SK-N-SH (cell line): ENCODE measurements at regions not wholly inside any gene's neighbourhood (a gene's known extent, or its start where the extent isn't known, plus 50 kb on each side); places are given as distances from the start of the nearest gene placed in this dataset.
"Not testable (repeated sequence)": the region's sequence is repeated elsewhere in the genome, so short reads cannot be mapped to it uniquely, and the experiment has no call there.

Source experiments
- CTCF ChIA-PET: fragments of 300-600, 350-600 bp; formaldehyde crosslinking; extraction: SDS; loops from one replicate; lab custom pipeline; 2021; lab: Yijun Ruan, JAX
- POLR2A ChIA-PET: fragments of 350-600 bp; sonication (Branson Sonifier 250); formaldehyde crosslinking; extraction: SDS; loops from one replicate; lab custom pipeline; 2020; ENCODE audit warnings: antibody characterized with exemption, inconsistent platforms; lab: Yijun Ruan, JAX
- DNase-seq: peaks from one replicate; pipeline ENCODE4 v3.0.0; 2012
- H2AFZ ChIP-seq: fragments of 200-600 bp; sonication (generic); 2 replicates; pipeline ENCODE4 v1.8.1; 2016; ENCODE audit warnings: antibody characterized with exemption, mild to moderate bottlenecking, low read depth
- H3F3A ChIP-seq: fragments of 200-600 bp; sonication (generic); replicated peaks from 2 replicates; pipeline ENCODE3; 2016; ENCODE audit warnings: antibody characterized with exemption, mild to moderate bottlenecking; ENCODE audit not compliant: insufficient read depth
- H3K27ac ChIP-seq, 2 experiments: fragments of 200-500 bp in 1 of 2; fragments of 200-600 bp in 1 of 2; sonication (Bioruptor generic) in 1 of 2; sonication (generic), shearing (Covaris generic) in 1 of 2; 2 replicates each; pipeline versions ENCODE4 v1.5.1 to v1.6.1; 2014 to 2016; ENCODE audit warnings: low read depth in 2 of 2, inconsistent platforms in 1 of 2, low read length in 1 of 2, mild to moderate bottlenecking in 1 of 2, mixed read lengths in 1 of 2
- H3K27me3 ChIP-seq: fragments of 200-600 bp; sonication (generic), shearing (Covaris generic); 2 replicates; pipeline ENCODE4 v1.6.1; 2016; ENCODE audit warnings: mixed run types; ENCODE audit not compliant: insufficient read depth
- H3K36me3 ChIP-seq, 2 experiments: fragments of 200-500 bp in 1 of 2; fragments of 200-600 bp in 1 of 2; sonication (Bioruptor generic) in 1 of 2; sonication (generic) in 1 of 2; replicated peaks in 1 of 2; 2 replicates each; pipeline versions ENCODE3 to v1.5.1; 2014 to 2016; ENCODE audit warnings: low read length in 1 of 2, mild to moderate bottlenecking in 1 of 2; ENCODE audit not compliant: insufficient read depth in 2 of 2, control insufficient read depth in 1 of 2
- H3K4me1 ChIP-seq, 2 experiments: fragments of 200-500 bp in 1 of 2; fragments of 200-600 bp in 1 of 2; sonication (Bioruptor generic) in 1 of 2; sonication (generic), shearing (Covaris generic) in 1 of 2; 2 replicates each; pipeline versions ENCODE4 v1.5.1 to v1.6.1; 2014 to 2016; ENCODE audit warnings: low read depth in 1 of 2, low read length in 1 of 2, mixed run types in 1 of 2; ENCODE audit not compliant: insufficient read depth in 2 of 2, control insufficient read depth in 1 of 2
- H3K4me2 ChIP-seq: fragments of 200-600 bp; sonication (generic), shearing (Covaris generic); 2 replicates; pipeline ENCODE4 v1.6.1; 2017; ENCODE audit warnings: mixed run types
- H3K4me3 ChIP-seq, 2 experiments: fragments of 200-500 bp in 1 of 2; fragments of 200-600 bp in 1 of 2; sonication (Bioruptor generic) in 1 of 2; sonication (generic), shearing (Covaris generic) in 1 of 2; 2 replicates each; pipeline versions ENCODE4 v1.5.1 to v1.8.1; 2014 to 2016; ENCODE audit warnings: low read depth in 2 of 2, inconsistent platforms in 1 of 2, low read length in 1 of 2, mild to moderate bottlenecking in 1 of 2, mixed read lengths in 1 of 2, moderate library complexity in 1 of 2
- H3K79me2 ChIP-seq: fragments of 200-600 bp; sonication (generic); 2 replicates; pipeline ENCODE4 v1.8.1; 2017; ENCODE audit warnings: mild to moderate bottlenecking; ENCODE audit not compliant: insufficient read depth
- H3K9ac ChIP-seq: fragments of 200-600 bp; sonication (generic); 2 replicates; pipeline ENCODE4 v1.6.1; 2017; ENCODE audit warnings: mixed run types
- H3K9me2 ChIP-seq: fragments of 200-600 bp; sonication (generic); 2 replicates; pipeline ENCODE4 v1.6.1; 2017; ENCODE audit warnings: mixed run types
- H3K9me3 ChIP-seq: fragments of 200-600 bp; sonication (generic); 2 replicates; pipeline ENCODE4 v1.6.1; 2017; ENCODE audit warnings: mixed run types, mild to moderate bottlenecking, moderate library complexity
- H4K20me1 ChIP-seq: fragments of 200-600 bp; sonication (generic); 2 replicates; pipeline ENCODE4 v1.6.1; 2017; ENCODE audit warnings: mild to moderate bottlenecking, mixed run types; ENCODE audit not compliant: insufficient read depth
- CHD2 ChIP-seq: fragments of 150-350 bp; IDR thresholded peaks from 2 replicates; pipeline ENCODE4 v1.6.1; 2018; ENCODE audit warnings: low read length; ENCODE audit not compliant: partially characterized antibody
- EZH2phosphoT487 ChIP-seq: fragments of 200-600 bp; sonication (generic); IDR thresholded peaks from 2 replicates; pipeline ENCODE4 v1.6.1; 2017; ENCODE audit warnings: low read depth, mixed run types, mild to moderate bottlenecking, antibody characterized with exemption, moderate library complexity, borderline replicate concordance
- FOSL2 ChIP-seq: IDR thresholded peaks from 2 replicates; pipeline ENCODE4 v1.4.0; 2012; ENCODE audit warnings: low read depth, mild to moderate bottlenecking, moderate library complexity, borderline replicate concordance
- FOXJ3 ChIP-seq: sonication (generic); formaldehyde crosslinking; IDR thresholded peaks from 2 replicates; pipeline ENCODE4 v1.5.1; 2020; ENCODE audit warnings: mild to moderate bottlenecking, missing genetic modification reagents
- FOXM1 ChIP-seq: IDR thresholded peaks from 2 replicates; pipeline ENCODE4 v1.4.0; 2012; ENCODE audit warnings: low read depth, mild to moderate bottlenecking
- GABPA ChIP-seq: IDR thresholded peaks from 2 replicates; pipeline ENCODE4 v1.4.0; 2012; ENCODE audit warnings: low read depth, mild to moderate bottlenecking
- GATA2 ChIP-seq: sonication (generic); formaldehyde crosslinking; IDR thresholded peaks from 2 replicates; pipeline ENCODE4 v1.5.0; 2020; ENCODE audit warnings: mild to moderate bottlenecking, missing genetic modification reagents
- JUND ChIP-seq: IDR thresholded peaks from 2 replicates; pipeline ENCODE4 v1.4.0; 2012
- NFIC ChIP-seq: IDR thresholded peaks from 2 replicates; pipeline ENCODE4 v1.4.0; 2012; ENCODE audit warnings: borderline replicate concordance
- NRF1 ChIP-seq: IDR thresholded peaks from 2 replicates; pipeline ENCODE4 v1.6.1; 2012; ENCODE audit warnings: low read depth, mild to moderate bottlenecking, low read length
- RCOR1 ChIP-seq: fragments of 150-350 bp; IDR thresholded peaks from 2 replicates; pipeline ENCODE4 v1.6.1; 2017; ENCODE audit warnings: antibody characterized with exemption, low read length
- RFX5 ChIP-seq: IDR thresholded peaks from 2 replicates; pipeline ENCODE4 v1.6.1; 2012; ENCODE audit warnings: mild to moderate bottlenecking, improper control_type of control experiment, low read length
- SMC3 ChIP-seq: IDR thresholded peaks from 2 replicates; pipeline ENCODE4 v1.6.1; 2012; ENCODE audit warnings: low read depth, low read length, improper control_type of control experiment
- TAF1 ChIP-seq: IDR thresholded peaks from 2 replicates; pipeline ENCODE4 v1.6.1; 2012; ENCODE audit warnings: low read depth, mild to moderate bottlenecking, low read length, moderate library complexity, borderline replicate concordance
- TCF12 ChIP-seq: IDR thresholded peaks from 2 replicates; pipeline ENCODE4 v1.4.0; 2012
- YY1 ChIP-seq: IDR thresholded peaks from 2 replicates; pipeline ENCODE4 v1.4.0; 2012; ENCODE audit warnings: low read depth, mild to moderate bottlenecking
- WGBS: methylation state at CpG from one replicate; pipeline ENCODE4 v1.1.6; 2017; ENCODE audit warnings: low lambda C conversion rate; 5-methylcytosine and 5-hydroxymethylcytosine counted together
- TF ChIP-seq, protein P1 (sequence below): IDR thresholded peaks from 2 replicates; pipeline ENCODE4 v1.4.0; 2012; ENCODE audit warnings: low read depth, borderline replicate concordance
- TF ChIP-seq, protein P2 (sequence below): fragments of 200-600 bp; sonication (generic); IDR thresholded peaks from 2 replicates; pipeline ENCODE4 v1.6.1; 2017; ENCODE audit warnings: antibody characterized with exemption, mild to moderate bottlenecking, moderate library complexity
- TF ChIP-seq, protein P3 (sequence below): fragments of 150-350 bp; IDR thresholded peaks from 2 replicates; pipeline ENCODE4 v1.6.1; 2016; ENCODE audit warnings: mild to moderate bottlenecking, low read depth, low read length

DNA sequence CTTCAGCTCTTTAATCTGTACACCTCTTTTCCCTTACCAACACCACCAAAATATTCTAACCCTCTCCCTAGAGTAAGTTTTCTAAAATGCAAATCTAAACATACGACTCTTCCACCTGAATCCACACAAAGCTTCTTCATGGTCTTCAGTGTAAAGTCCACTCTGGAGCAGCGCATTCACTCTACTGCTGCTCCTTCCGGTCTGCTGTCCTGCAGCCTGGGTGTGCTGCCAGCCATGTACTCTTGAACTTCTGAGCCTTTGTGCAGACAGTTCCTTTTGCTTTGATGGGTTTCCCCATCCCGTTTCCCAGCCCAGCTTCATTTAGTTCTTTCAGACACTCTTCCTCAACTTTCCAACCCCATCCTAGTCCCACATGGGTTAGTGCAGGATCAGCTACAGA, 108.7 kb upstream of the SGK1 start:
- POLR2A ChIA-PET, result interaction anchor here (0.6 kb wide), 1 partner anchor 263 kb away, joined by 3 read pairs; no protein-coding TSS in a partner anchor
- CTCF ChIA-PET, result no interaction called here

DNA sequence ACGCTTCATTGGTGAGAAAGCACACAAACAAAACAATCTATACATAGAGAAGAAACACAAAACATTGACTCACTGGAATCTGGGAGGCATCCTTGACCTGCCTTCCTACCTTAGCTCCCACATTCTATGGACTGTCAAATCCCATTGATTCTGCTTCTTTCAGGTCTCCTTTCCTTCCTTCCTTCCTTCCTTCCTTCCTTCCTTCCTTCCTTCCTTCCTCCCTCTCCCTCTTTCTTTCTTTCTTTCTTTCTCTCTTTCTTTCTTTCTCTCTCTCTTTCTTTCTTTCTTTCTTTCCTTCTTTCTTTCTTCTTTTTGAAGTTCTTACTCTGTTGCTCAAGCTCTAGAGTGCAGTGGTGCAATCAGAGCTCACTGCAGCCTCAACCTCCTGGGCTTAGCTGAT, 108.0 kb upstream of the SGK1 start:
- H3K4me2 ChIP-seq, H3K4me1 ChIP-seq, H3K4me3 ChIP-seq, H3K27ac ChIP-seq, H3K9me3 ChIP-seq, H3K27me3 ChIP-seq, H4K20me1 ChIP-seq, H3K9me2 ChIP-seq, POLR2A ChIA-PET, DNase-seq, CTCF ChIA-PET, H2AFZ ChIP-seq, H3K36me3 ChIP-seq, H3K79me2 ChIP-seq, H3K9ac ChIP-seq: not testable (repeated sequence)
- H3F3A ChIP-seq, result peaks cover 30% of the 10 kb centered on the region
- 100% methylated on average over 1 of the region's 1 CpG for WGBS

More for the DNA sequence above, 108.7 kb upstream of the SGK1 start:
- Histone ChIP-seq H3K9ac (no peak overlapping the region), H3K27ac (no peak overlapping the region), H2AFZ (no peak overlapping the region), H3K36me3 (no peaks in the 10 kb centered on the region)
- no peak for TF ChIP-seq TCF12
- TF ChIP-seq SMC3, result no peak
- no peak for TF ChIP-seq NRF1
- TF ChIP-seq RCOR1, result no peak
- TF ChIP-seq, protein P1, sequence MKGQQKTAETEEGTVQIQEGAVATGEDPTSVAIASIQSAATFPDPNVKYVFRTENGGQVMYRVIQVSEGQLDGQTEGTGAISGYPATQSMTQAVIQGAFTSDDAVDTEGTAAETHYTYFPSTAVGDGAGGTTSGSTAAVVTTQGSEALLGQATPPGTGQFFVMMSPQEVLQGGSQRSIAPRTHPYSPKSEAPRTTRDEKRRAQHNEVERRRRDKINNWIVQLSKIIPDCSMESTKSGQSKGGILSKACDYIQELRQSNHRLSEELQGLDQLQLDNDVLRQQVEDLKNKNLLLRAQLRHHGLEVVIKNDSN, result no peak
- no peak for TF ChIP-seq JUND
- TF ChIP-seq TAF1, result no peak
- TF ChIP-seq, all 33 proteins: peak for 0
- H3K9me2 ChIP-seq, result no peaks in the 10 kb centered on the region
- H4K20me1 ChIP-seq, result no peaks in the 10 kb centered on the region
- H3K4me2 ChIP-seq, result no peak overlapping the region
- peaks cover 24% of the 10 kb centered on the region for H3F3A ChIP-seq
- no peaks in the 10 kb centered on the region for H3K9me3 ChIP-seq
- 73% methylated on average over 4 of the region's 4 CpGs for WGBS
- DNase-seq, result no peak
- no peak overlapping the region for H3K4me3 ChIP-seq
- H3K79me2 ChIP-seq, result no peaks in the 10 kb centered on the region
- no peaks in the 10 kb centered on the region; a peak in 1 of 4 replicates for H3K4me1 ChIP-seq
- H3K27me3 ChIP-seq, result no peaks in the 10 kb centered on the region

DNA sequence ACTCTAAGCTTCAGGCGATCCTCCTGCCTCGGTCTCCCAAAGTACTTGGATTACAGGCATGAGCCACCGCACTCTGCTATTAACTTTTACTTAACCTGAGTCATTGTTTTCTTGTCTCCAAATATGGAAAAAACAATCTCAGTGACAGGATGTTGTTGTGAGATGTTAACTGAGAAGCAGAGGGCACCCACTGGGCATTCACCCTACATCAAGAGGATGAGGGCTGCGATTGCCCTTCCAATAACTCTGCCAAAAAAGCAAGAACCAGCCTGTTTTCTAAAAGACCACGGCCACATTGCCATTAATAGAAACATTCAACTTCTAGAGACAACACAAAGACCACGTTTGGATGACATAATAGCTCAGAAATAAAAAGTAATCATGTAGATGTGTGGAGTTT, 107.6 kb upstream of the SGK1 start:
- no peaks in the 10 kb centered on the region for H3K9me3 ChIP-seq
- no peak overlapping the region for H3K4me2 ChIP-seq
- no peaks in the 10 kb centered on the region; a peak in 1 of 4 replicates for H3K4me1 ChIP-seq
- CTCF ChIA-PET, result no interaction called here
- H3F3A ChIP-seq, result peaks cover 34% of the 10 kb centered on the region
- no peak for DNase-seq
- no peaks in the 10 kb centered on the region for H3K27me3 ChIP-seq
- H3K9me2 ChIP-seq, result no peaks in the 10 kb centered on the region
- POLR2A ChIA-PET, result no interaction called here
- H2AFZ ChIP-seq, result no peak overlapping the region
- no peaks in the 10 kb centered on the region for H4K20me1 ChIP-seq
- H3K79me2 ChIP-seq, result no peaks in the 10 kb centered on the region
- no peak overlapping the region for H3K9ac ChIP-seq
- no peaks in the 10 kb centered on the region for H3K36me3 ChIP-seq
- H3K4me3 ChIP-seq, result no peak overlapping the region
- 88% methylated on average over 6 of the region's 6 CpGs for WGBS
- no peak overlapping the region for H3K27ac ChIP-seq
- TF ChIP-seq, protein P2, sequence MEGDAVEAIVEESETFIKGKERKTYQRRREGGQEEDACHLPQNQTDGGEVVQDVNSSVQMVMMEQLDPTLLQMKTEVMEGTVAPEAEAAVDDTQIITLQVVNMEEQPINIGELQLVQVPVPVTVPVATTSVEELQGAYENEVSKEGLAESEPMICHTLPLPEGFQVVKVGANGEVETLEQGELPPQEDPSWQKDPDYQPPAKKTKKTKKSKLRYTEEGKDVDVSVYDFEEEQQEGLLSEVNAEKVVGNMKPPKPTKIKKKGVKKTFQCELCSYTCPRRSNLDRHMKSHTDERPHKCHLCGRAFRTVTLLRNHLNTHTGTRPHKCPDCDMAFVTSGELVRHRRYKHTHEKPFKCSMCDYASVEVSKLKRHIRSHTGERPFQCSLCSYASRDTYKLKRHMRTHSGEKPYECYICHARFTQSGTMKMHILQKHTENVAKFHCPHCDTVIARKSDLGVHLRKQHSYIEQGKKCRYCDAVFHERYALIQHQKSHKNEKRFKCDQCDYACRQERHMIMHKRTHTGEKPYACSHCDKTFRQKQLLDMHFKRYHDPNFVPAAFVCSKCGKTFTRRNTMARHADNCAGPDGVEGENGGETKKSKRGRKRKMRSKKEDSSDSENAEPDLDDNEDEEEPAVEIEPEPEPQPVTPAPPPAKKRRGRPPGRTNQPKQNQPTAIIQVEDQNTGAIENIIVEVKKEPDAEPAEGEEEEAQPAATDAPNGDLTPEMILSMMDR, result no peak
- TF ChIP-seq YY1 (no peak), FOXM1 (no peak), FOXJ3 (CRISPR knock-in tag) (no peak), NRF1 (no peak), NFIC (no peak), CHD2 (no peak), RFX5 (no peak), GABPA (no peak), GATA2 (CRISPR knock-in tag) (no peak), FOSL2 (no peak), EZH2phosphoT487 (no peak)
- TF ChIP-seq, protein P3, sequence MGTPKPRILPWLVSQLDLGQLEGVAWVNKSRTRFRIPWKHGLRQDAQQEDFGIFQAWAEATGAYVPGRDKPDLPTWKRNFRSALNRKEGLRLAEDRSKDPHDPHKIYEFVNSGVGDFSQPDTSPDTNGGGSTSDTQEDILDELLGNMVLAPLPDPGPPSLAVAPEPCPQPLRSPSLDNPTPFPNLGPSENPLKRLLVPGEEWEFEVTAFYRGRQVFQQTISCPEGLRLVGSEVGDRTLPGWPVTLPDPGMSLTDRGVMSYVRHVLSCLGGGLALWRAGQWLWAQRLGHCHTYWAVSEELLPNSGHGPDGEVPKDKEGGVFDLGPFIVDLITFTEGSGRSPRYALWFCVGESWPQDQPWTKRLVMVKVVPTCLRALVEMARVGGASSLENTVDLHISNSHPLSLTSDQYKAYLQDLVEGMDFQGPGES, result no peak
- TF ChIP-seq, protein P1, result no peak
